Body of pancreas (tissue), 4 donors: ENCODE measurements at regions not wholly inside any gene's neighbourhood (a gene's known extent, or its start where the extent isn't known, plus 50 kb on each side); places are given as distances from the start of the nearest gene placed in this dataset.

Experiments
- ATAC-seq: fragments of 150-250 bp; one replicate; pipeline ENCODE4 v1.9.1; 2016
- DNase-seq, 4 donors: peaks; one replicate each; pipeline ENCODE4 v3.0.0-alpha.2; 2019
- H3K27ac ChIP-seq, 4 donors: fragments of 200-600 bp; sonication (generic); 1 replicate in 3 of 4; 2 replicates in 1 of 4; pipeline versions ENCODE4 v1.5.1 to v1.6.1; 2016 to 2019; ENCODE audit warnings: mild to moderate bottlenecking in 1 of 4, mixed read lengths in 1 of 4, moderate library complexity in 1 of 4
- H3K27me3 ChIP-seq, 2 donors: fragments of 200-600 bp; sonication (generic); one replicate each; pipeline ENCODE4 v1.6.0; 2016; ENCODE audit warnings: mild to moderate bottlenecking in 1 of 2
- H3K36me3 ChIP-seq, 2 donors: fragments of 200-600 bp; sonication (generic); replicated peaks in 1 of 2; 2 replicates each; pipeline ENCODE4 v1.5.1; 2016; ENCODE audit warnings: low read depth in 2 of 2; ENCODE audit not compliant: insufficient read depth in 1 of 2
- H3K4me1 ChIP-seq: fragments of 200-600 bp; sonication (generic); one replicate; pipeline ENCODE4 v1.6.0; 2016
- H3K4me3 ChIP-seq, 2 donors: fragments of 200-600 bp; sonication (generic); 1 replicate in 1 of 2; 2 replicates in 1 of 2; pipeline ENCODE4 v1.5.1; 2016 to 2019
- H3K9me3 ChIP-seq, 3 donors: fragments of 200-600 bp; sonication (generic); 1 replicate in 2 of 3; 2 replicates in 1 of 3; pipeline ENCODE4 v1.5.1; 2016
- POLR2A ChIP-seq, 3 donors: fragments of 450-650 bp; IDR thresholded peaks; one replicate each; pipeline ENCODE4 v1.6.1; 2016; ENCODE audit warnings: antibody characterized with exemption in 3 of 3, mild to moderate bottlenecking in 2 of 3
- WGBS, 2 donors: methylation state at CpG; one replicate each; pipeline ENCODE4 v1.1.5; 2017; 5-methylcytosine and 5-hydroxymethylcytosine counted together
- intact Hi-C: fragments of 100-400 bp; cut with DNase I; formaldehyde crosslinking; loops from one replicate; pipeline ENCODE4 v1.15.1; 2023
- TF ChIP-seq, protein P1 (sequence below), 7 experiments: fragments of 450-650 bp in 4 of 7; fragments of 200-600 bp in 3 of 7; sonication (generic) in 3 of 7; IDR thresholded peaks; one replicate each; pipeline ENCODE4 v1.5.1; 2016 to 2019; ENCODE audit warnings: antibody characterized with exemption in 7 of 7

DNA sequence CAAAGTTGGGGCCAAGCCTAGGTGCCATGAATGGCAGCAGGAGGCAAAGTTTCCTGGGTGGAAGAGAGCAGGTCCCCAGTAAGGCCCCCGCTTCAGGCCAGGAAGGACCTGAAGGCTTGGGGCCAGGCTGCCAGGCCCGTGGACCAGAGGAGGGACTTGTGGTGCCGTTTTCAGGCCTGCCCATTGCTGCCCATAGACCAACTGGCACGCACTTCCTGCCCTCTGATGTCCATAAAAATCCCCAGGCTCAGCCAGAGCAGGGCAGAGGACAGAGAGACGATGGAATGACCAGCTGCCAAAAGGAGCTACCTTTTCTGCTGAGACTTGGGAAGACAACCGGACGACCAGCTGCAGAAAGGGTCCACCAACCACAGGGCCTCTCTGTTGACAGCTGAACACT lies 1205.5 kb downstream of the ARAP2 start:
- H3K27ac ChIP-seq: no peak overlapping the region
- H3K36me3 ChIP-seq: no peaks in the 10 kb centered on the region
- WGBS, 2 donors: 66% methylated on average over 7 of the region's 7 CpGs; no CpG with 5 or more reads in 1 of the 2 donors
- no peaks in the 10 kb centered on the region for H3K9me3 ChIP-seq
- H3K4me1 ChIP-seq: no peaks in the 10 kb centered on the region
- no peak overlapping the region for H3K4me3 ChIP-seq
- intact Hi-C loops: no loop called here
- ATAC-seq (no peak), DNase-seq (no peak)
- TF ChIP-seq, protein P1, sequence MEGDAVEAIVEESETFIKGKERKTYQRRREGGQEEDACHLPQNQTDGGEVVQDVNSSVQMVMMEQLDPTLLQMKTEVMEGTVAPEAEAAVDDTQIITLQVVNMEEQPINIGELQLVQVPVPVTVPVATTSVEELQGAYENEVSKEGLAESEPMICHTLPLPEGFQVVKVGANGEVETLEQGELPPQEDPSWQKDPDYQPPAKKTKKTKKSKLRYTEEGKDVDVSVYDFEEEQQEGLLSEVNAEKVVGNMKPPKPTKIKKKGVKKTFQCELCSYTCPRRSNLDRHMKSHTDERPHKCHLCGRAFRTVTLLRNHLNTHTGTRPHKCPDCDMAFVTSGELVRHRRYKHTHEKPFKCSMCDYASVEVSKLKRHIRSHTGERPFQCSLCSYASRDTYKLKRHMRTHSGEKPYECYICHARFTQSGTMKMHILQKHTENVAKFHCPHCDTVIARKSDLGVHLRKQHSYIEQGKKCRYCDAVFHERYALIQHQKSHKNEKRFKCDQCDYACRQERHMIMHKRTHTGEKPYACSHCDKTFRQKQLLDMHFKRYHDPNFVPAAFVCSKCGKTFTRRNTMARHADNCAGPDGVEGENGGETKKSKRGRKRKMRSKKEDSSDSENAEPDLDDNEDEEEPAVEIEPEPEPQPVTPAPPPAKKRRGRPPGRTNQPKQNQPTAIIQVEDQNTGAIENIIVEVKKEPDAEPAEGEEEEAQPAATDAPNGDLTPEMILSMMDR (IDR thresholded peaks at IDR 0.05): no peak
- TF ChIP-seq POLR2A (IDR thresholded peaks at IDR 0.05): no peak
- no peaks in the 10 kb centered on the region for H3K27me3 ChIP-seq

- no peak overlapping the region for H3K27ac ChIP-seq
- ATAC-seq (no peak), DNase-seq (no peak)
- H3K27me3 ChIP-seq: no peaks in the 10 kb centered on the region
- no peak overlapping the region for H3K4me3 ChIP-seq
- no peaks in the 10 kb centered on the region for H3K4me1 ChIP-seq
- no peaks in the 10 kb centered on the region for H3K36me3 ChIP-seq
- 72 to 86% methylated on average over 9 of the region's 9 CpGs for WGBS, 2 donors
- no peak for TF ChIP-seq POLR2A (IDR thresholded peaks at IDR 0.05)
- TF ChIP-seq, protein P1 (IDR thresholded peaks at IDR 0.05): no peak
- intact Hi-C loops: no loop called here
- no peaks in the 10 kb centered on the region for H3K9me3 ChIP-seq
Measured at GRCh38 chr4:35052546-35052945, 1191.8 kb downstream of the ARAP2 start.

- Histone ChIP-seq H3K27ac (no peak overlapping the region), H3K36me3 (no peaks in the 10 kb centered on the region), H3K27me3 (no peaks in the 10 kb centered on the region), H3K4me3 (no peak overlapping the region), H3K4me1 (no peaks in the 10 kb centered on the region), H3K9me3 (no peaks in the 10 kb centered on the region)
- intact Hi-C loops: no loop called here
- no peak for TF ChIP-seq POLR2A (IDR thresholded peaks at IDR 0.05)
- TF ChIP-seq, protein P1 (IDR thresholded peaks at IDR 0.05): no peak
- DNase-seq (no peak), ATAC-seq (no peak)
- WGBS, 2 donors: 34 to 53% methylated on average over 1 of the region's 1 CpG
Measured at GRCh38 chr4:35063031-35063570, 1181.2 kb downstream of the ARAP2 start.

- DNase-seq: no peak
- Histone ChIP-seq H3K27me3 (no peaks in the 10 kb centered on the region), H3K36me3 (no peaks in the 10 kb centered on the region), H3K4me3 (no peak overlapping the region), H3K4me1 (no peaks in the 10 kb centered on the region), H3K27ac (no peak overlapping the region), H3K9me3 (no peaks in the 10 kb centered on the region)
- intact Hi-C loops: no loop called here
- no peak for ATAC-seq
- no peak for TF ChIP-seq POLR2A (IDR thresholded peaks at IDR 0.05)
- TF ChIP-seq, protein P1 (IDR thresholded peaks at IDR 0.05): no peak
- whole genome bisulfite sequencing, 2 donors: 48 to 71% methylated on average over 4 of the region's 4 CpGs
Measured at GRCh38 chr4:35066406-35066805, 1177.9 kb downstream of the ARAP2 start.

GRCh38 chr4:35080799-35081198 lies 1163.5 kb downstream of the ARAP2 start:
- TF ChIP-seq, protein P1 (IDR thresholded peaks at IDR 0.05): no peak
- no peak for TF ChIP-seq POLR2A (IDR thresholded peaks at IDR 0.05)
- Histone ChIP-seq H3K27me3 (no peaks in the 10 kb centered on the region), H3K4me1 (no peaks in the 10 kb centered on the region), H3K9me3 (no peaks in the 10 kb centered on the region), H3K4me3 (no peak overlapping the region), H3K27ac (no peak overlapping the region), H3K36me3 (no peaks in the 10 kb centered on the region)
- intact Hi-C loops: no loop called here
- ATAC-seq (no peak), DNase-seq (no peak)
- 52 to 56% methylated on average over 1 of the region's 1 CpG for WGBS, 2 donors
